ENCODE measurements at regions not wholly inside any gene's neighbourhood (a gene's known extent, or its start where the extent isn't known, plus 50 kb on each side); places are given as distances from the start of the nearest gene placed in this dataset.

GRCh38 chr1:194076646-194077045, 890.2 kb upstream of the B3GALT2 start:
- TF ChIP-seq CTCF (conservative IDR thresholded peaks at IDR 0.05; ENCODE audit: low read length) (no peak), EZH2phosphoT487 (IDR thresholded peaks at IDR 0.05; ENCODE audit: borderline replicate concordance) (no peak)

Data from Loucy (cell line).